K562 (cell line): ENCODE measurements at regions not wholly inside any gene's neighbourhood (a gene's known extent, or its start where the extent isn't known, plus 50 kb on each side); places are given as distances from the start of the nearest gene placed in this dataset.
A peak's percentile ranks its signal among the peaks of the same experiment; 100 is the strongest.

ENCODE experiments used
- ATAC-seq: fragments of 200-7000 bp; cut with Tn5 transposase; 3 replicates; pipeline ENCODE4 v1.9.1; 2020; ENCODE audit warnings: moderate library complexity
- BruUV-seq: library from RNA; stranded (reverse); fragments of 400-500 nt; replicated peaks from 2 replicates; lab custom pipeline; 2021; lab: Mats Ljungman, UMichigan
- CTCF ChIA-PET: fragments of 300-600 bp; formaldehyde crosslinking; extraction: SDS; loops from one replicate; lab custom pipeline; 2021; ENCODE audit warnings: low intra/inter-chr PET ratio; lab: Yijun Ruan, JAX
- POLR2A ChIA-PET: fragments of 300-600, 350-650 bp; sonication (Branson Sonifier 250); formaldehyde crosslinking; extraction: SDS; loops from one replicate; lab custom pipeline; 2021; ENCODE audit warnings: antibody characterized with exemption, inconsistent platforms; lab: Yijun Ruan, JAX
- DNase-seq, 4 experiments: peaks; one replicate each; pipeline versions ENCODE4 v3.0.0 to v3.0.0-alpha.2; 2011 to 2018; ENCODE audit warnings: low spot score in 3 of 4, mixed read lengths in 3 of 4; ENCODE audit errors: extremely low read depth in 1 of 4
- FAIRE-seq: peaks from 2 replicates; lab custom pipeline; 2011; peaks lifted over from hg19 to GRCh38; lab: Jason Lieb, UNC
- H2AFZ ChIP-seq: 2 replicates; pipeline ENCODE4 v1.6.0; 2011; ENCODE audit warnings: low read depth, low read length, control low read depth, inconsistent platforms
- H3K27ac ChIP-seq: fragments of 200-600 bp; 3 replicates; pipeline ENCODE4 v1.8.0; 2011; ENCODE audit warnings: low read depth, mild to moderate bottlenecking, control low read depth, inconsistent platforms, low read length, moderate library complexity, mixed read lengths; ENCODE audit errors: extremely low read depth
- H3K27me3 ChIP-seq, 2 experiments: fragments of 300-600 bp in 1 of 2; 2 replicates in 1 of 2; 3 replicates in 1 of 2; pipeline versions ENCODE4 v1.6.0 to v1.8.0; 2011; ENCODE audit warnings: inconsistent platforms in 2 of 2, low read length in 2 of 2, mild to moderate bottlenecking in 1 of 2, mixed read lengths in 1 of 2, moderate library complexity in 1 of 2; ENCODE audit not compliant: control insufficient read depth in 2 of 2, insufficient read depth in 2 of 2
- H3K36me3 ChIP-seq: fragments of 300-600 bp; 3 replicates; pipeline ENCODE4 v1.8.0; 2011; ENCODE audit warnings: mild to moderate bottlenecking, low read length, inconsistent platforms; ENCODE audit not compliant: control insufficient read depth, insufficient read depth
- H3K4me1 ChIP-seq, 2 experiments: fragments of 200-600 bp in 1 of 2; replicated peaks in 1 of 2; 2 replicates in 1 of 2; 3 replicates in 1 of 2; pipeline versions ENCODE4 v1.5.1 to v1.8.0; 2011; ENCODE audit warnings: inconsistent platforms in 2 of 2, low read length in 2 of 2, mild to moderate bottlenecking in 1 of 2, mixed read lengths in 1 of 2, moderate library complexity in 1 of 2; ENCODE audit not compliant: control insufficient read depth in 2 of 2, insufficient read depth in 2 of 2
- H3K4me2 ChIP-seq: 2 replicates; pipeline ENCODE4 v1.6.1; 2011; ENCODE audit warnings: low read length, control low read depth, inconsistent platforms, mixed read lengths; ENCODE audit not compliant: insufficient read depth
- H3K4me3 ChIP-seq: fragments of 200-600 bp; sonication (generic), shearing (Covaris generic); 2 replicates; pipeline ENCODE4 v1.5.1; 2016; ENCODE audit warnings: control low read depth, inconsistent platforms
- H3K79me2 ChIP-seq: fragments of 200-600 bp; 3 replicates; pipeline ENCODE4 v1.8.0; 2011; ENCODE audit warnings: low read length, inconsistent platforms; ENCODE audit not compliant: control insufficient read depth, insufficient read depth
- H3K9ac ChIP-seq, 2 experiments: 2 replicates each; pipeline versions ENCODE4 v1.6.0 to v1.6.1; 2011; ENCODE audit warnings: low read depth in 2 of 2, low read length in 2 of 2, control low read depth in 1 of 2, inconsistent platforms in 1 of 2, mild to moderate bottlenecking in 1 of 2, mixed read lengths in 1 of 2; ENCODE audit not compliant: insufficient read depth in 1 of 2
- H3K9me1 ChIP-seq: one replicate; pipeline ENCODE4 v1.6.0; 2011; ENCODE audit warnings: inconsistent platforms, mild to moderate bottlenecking, low read length, moderate library complexity; ENCODE audit not compliant: control insufficient read depth, insufficient read depth
- H3K9me3 ChIP-seq: replicated peaks from 2 replicates; pipeline ENCODE4 v1.5.1; 2011; ENCODE audit warnings: low read depth, low read length, inconsistent platforms; ENCODE audit not compliant: control insufficient read depth, insufficient read depth
- H4K20me1 ChIP-seq: replicated peaks from 2 replicates; pipeline ENCODE4 v1.6.1; 2011; ENCODE audit warnings: low read length, inconsistent platforms, mixed read lengths; ENCODE audit not compliant: control insufficient read depth, insufficient read depth
- BCL6 ChIP-seq: fragments of 250-450 bp; sonication (Bioruptor Pico); IDR thresholded peaks from 2 replicates; pipeline ENCODE4 v1.4.0; 2020
- CEBPB ChIP-seq: fragments of 450-650 bp; IDR thresholded peaks from 2 replicates; pipeline ENCODE4 v1.6.1; 2016; ENCODE audit warnings: missing genetic modification characterization, missing compliant biosample characterization
- KDM2B ChIP-seq: fragments of 250-450 bp; sonication (Bioruptor Pico); IDR thresholded peaks from 2 replicates; pipeline ENCODE4 v1.8.0; 2021; ENCODE audit warnings: mild to moderate bottlenecking, moderate library complexity
- NUFIP1 ChIP-seq: fragments of 450-650 bp; IDR thresholded peaks from 2 replicates; pipeline ENCODE4 v1.6.1; 2018; ENCODE audit not compliant: partially characterized antibody
- PCBP1 ChIP-seq: fragments of 200-400 bp; formaldehyde crosslinking; IDR thresholded peaks from 2 replicates; pipeline ENCODE4 v1.6.1; 2018; ENCODE audit warnings: mild to moderate bottlenecking, low read depth, low read length; ENCODE audit not compliant: poor library complexity, severe bottlenecking
- POU5F1 ChIP-seq: fragments of 150-350 bp; IDR thresholded peaks from 2 replicates; pipeline ENCODE4 v1.6.1; 2014; ENCODE audit warnings: borderline replicate concordance, low read length, low read depth, mild to moderate bottlenecking; ENCODE audit not compliant: partially characterized antibody
- TAF7 ChIP-seq: fragments of 450-650 bp; IDR thresholded peaks from 2 replicates; pipeline ENCODE4 v1.6.1; 2016; ENCODE audit warnings: missing genetic modification characterization, missing compliant biosample characterization
- TCFL5 ChIP-seq: fragments of 250-450 bp; sonication (Bioruptor Pico); conservative IDR thresholded peaks from 2 replicates; pipeline ENCODE4 v1.6.1; 2021; ENCODE audit warnings: mild to moderate bottlenecking, moderate library complexity, matching md5 sums
- ZC3H11A ChIP-seq: IDR thresholded peaks from 2 replicates; pipeline ENCODE4 v1.6.1; 2012; ENCODE audit warnings: low read depth, low read length, improper control_type of control experiment
- ZNF347 ChIP-seq: fragments of 450-650 bp; formaldehyde crosslinking; IDR thresholded peaks from 2 replicates; pipeline ENCODE4 v1.4.0; 2020; ENCODE audit warnings: low read depth, mild to moderate bottlenecking, moderate library complexity
- ZNF445 ChIP-seq: fragments of 250-450 bp; sonication (Bioruptor Pico); IDR thresholded peaks from 2 replicates; pipeline ENCODE4 v1.4.0; 2020; ENCODE audit warnings: low read depth, mild to moderate bottlenecking, moderate library complexity
- WGBS: fragments of 100-300 bp; shearing (Covaris generic); methylation state at CpG from one replicate; pipeline ENCODE4 v1.1.6; 2016; ENCODE audit warnings: low coverage, mixed read lengths; ENCODE audit not compliant: insufficient coverage; ENCODE audit errors: missing lambda C conversion rate; 5-methylcytosine and 5-hydroxymethylcytosine counted together
- in situ Hi-C: fragments of 300-500 bp; cut with MboI; formaldehyde crosslinking; loops from 4 replicates; pipeline ENCODE4 v1.15.0; 2018; ENCODE audit warnings: inconsistent platforms, mixed read lengths
- intact Hi-C: fragments of 100-400 bp; cut with micrococcal nuclease; formaldehyde crosslinking; loops from 2 replicates; pipeline ENCODE4 v1.14.2; 2022
- TF ChIP-seq, protein P1 (sequence below): fragments of 200-800 bp; sonication (Bioruptor generic); IDR thresholded peaks from 2 replicates; pipeline ENCODE4 v1.6.1; 2017; ENCODE audit warnings: missing genetic modification characterization, missing compliant biosample characterization
- TF ChIP-seq, protein P2 (sequence below): fragments of 450-650 bp; conservative IDR thresholded peaks from 2 replicates; pipeline ENCODE4 v1.6.1; 2016; ENCODE audit warnings: missing genetic modification characterization, low read depth, mild to moderate bottlenecking, missing compliant biosample characterization, moderate library complexity
- TF ChIP-seq, protein P3 (sequence below): fragments of 250-450 bp; sonication (Bioruptor Pico); IDR thresholded peaks from 2 replicates; pipeline ENCODE4 v1.5.0; 2020; ENCODE audit warnings: mild to moderate bottlenecking, borderline replicate concordance
- TF ChIP-seq, protein P4 (sequence below): fragments of 250-450 bp; sonication (Bioruptor Pico); IDR thresholded peaks from 2 replicates; pipeline ENCODE4 v1.5.0; 2021

DNA sequence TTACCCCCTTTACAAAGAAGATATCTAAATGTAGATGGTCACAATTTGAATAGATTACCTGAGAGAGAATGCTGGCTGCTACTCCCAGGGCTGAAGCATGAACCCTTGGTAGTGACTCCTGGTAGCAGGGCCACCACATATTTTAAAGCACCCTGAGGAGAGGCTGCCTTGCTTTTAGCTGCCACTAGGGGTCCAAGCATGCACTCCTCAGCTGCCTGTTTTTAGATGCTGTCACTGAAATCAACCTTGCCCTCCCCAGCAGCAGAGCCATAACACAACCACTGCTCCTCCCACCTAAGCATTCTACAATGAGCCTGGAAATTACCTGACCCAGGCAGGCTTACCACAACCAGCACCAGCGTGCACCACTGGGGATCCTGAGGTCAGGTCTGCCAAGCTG, 850.9 kb downstream of the FAM133A start:
- H4K20me1 ChIP-seq = no peaks in the 10 kb centered on the region
- no peaks in the 10 kb centered on the region for H3K36me3 ChIP-seq
- H3K27me3 ChIP-seq = no peaks in the 10 kb centered on the region
- BruUV-seq = no TSS peak
- H3K27ac ChIP-seq = no peak overlapping the region
- DNase-seq (peak; percentile 0 to 5 (median 3)), ATAC-seq (no peak), FAIRE-seq (no peak)
- no peaks in the 10 kb centered on the region for H3K9me1 ChIP-seq
- in situ Hi-C loops = no loop called here
- no peaks in the 10 kb centered on the region for H3K79me2 ChIP-seq
- ChIA-PET POLR2A (no interaction called here), CTCF (no interaction called here)
- no peak overlapping the region for H3K9ac ChIP-seq
- WGBS = no CpG with 5 or more reads among the region's 1 CpG
- no peaks in the 10 kb centered on the region for H3K4me1 ChIP-seq
- H3K4me3 ChIP-seq = no peak overlapping the region
- no peak overlapping the region for H3K4me2 ChIP-seq
- no peak overlapping the region for H2AFZ ChIP-seq
- H3K9me3 ChIP-seq = no peaks in the 10 kb centered on the region
- intact Hi-C loops = no loop called here
- TF ChIP-seq, protein P1, sequence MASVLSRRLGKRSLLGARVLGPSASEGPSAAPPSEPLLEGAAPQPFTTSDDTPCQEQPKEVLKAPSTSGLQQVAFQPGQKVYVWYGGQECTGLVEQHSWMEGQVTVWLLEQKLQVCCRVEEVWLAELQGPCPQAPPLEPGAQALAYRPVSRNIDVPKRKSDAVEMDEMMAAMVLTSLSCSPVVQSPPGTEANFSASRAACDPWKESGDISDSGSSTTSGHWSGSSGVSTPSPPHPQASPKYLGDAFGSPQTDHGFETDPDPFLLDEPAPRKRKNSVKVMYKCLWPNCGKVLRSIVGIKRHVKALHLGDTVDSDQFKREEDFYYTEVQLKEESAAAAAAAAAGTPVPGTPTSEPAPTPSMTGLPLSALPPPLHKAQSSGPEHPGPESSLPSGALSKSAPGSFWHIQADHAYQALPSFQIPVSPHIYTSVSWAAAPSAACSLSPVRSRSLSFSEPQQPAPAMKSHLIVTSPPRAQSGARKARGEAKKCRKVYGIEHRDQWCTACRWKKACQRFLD (CRISPR knock-in tag) = no peak
- TF ChIP-seq ZNF347 = no peak
- TF ChIP-seq TCFL5 (CRISPR knock-in tag) = no peak
- TF ChIP-seq ZC3H11A = no peak
- no peak for TF ChIP-seq POU5F1
- TF ChIP-seq TAF7 = no peak
- TF ChIP-seq, protein P2, sequence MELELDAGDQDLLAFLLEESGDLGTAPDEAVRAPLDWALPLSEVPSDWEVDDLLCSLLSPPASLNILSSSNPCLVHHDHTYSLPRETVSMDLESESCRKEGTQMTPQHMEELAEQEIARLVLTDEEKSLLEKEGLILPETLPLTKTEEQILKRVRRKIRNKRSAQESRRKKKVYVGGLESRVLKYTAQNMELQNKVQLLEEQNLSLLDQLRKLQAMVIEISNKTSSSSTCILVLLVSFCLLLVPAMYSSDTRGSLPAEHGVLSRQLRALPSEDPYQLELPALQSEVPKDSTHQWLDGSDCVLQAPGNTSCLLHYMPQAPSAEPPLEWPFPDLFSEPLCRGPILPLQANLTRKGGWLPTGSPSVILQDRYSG = no peak
- TF ChIP-seq BCL6 (CRISPR knock-in tag) = no peak
- TF ChIP-seq, protein P3, sequence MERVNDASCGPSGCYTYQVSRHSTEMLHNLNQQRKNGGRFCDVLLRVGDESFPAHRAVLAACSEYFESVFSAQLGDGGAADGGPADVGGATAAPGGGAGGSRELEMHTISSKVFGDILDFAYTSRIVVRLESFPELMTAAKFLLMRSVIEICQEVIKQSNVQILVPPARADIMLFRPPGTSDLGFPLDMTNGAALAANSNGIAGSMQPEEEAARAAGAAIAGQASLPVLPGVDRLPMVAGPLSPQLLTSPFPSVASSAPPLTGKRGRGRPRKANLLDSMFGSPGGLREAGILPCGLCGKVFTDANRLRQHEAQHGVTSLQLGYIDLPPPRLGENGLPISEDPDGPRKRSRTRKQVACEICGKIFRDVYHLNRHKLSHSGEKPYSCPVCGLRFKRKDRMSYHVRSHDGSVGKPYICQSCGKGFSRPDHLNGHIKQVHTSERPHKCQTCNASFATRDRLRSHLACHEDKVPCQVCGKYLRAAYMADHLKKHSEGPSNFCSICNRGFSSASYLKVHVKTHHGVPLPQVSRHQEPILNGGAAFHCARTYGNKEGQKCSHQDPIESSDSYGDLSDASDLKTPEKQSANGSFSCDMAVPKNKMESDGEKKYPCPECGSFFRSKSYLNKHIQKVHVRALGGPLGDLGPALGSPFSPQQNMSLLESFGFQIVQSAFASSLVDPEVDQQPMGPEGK (CRISPR knock-in tag) = no peak
- TF ChIP-seq PCBP1 = no peak
- no peak for TF ChIP-seq KDM2B (CRISPR knock-in tag)
- no peak for TF ChIP-seq NUFIP1
- TF ChIP-seq, protein P4, sequence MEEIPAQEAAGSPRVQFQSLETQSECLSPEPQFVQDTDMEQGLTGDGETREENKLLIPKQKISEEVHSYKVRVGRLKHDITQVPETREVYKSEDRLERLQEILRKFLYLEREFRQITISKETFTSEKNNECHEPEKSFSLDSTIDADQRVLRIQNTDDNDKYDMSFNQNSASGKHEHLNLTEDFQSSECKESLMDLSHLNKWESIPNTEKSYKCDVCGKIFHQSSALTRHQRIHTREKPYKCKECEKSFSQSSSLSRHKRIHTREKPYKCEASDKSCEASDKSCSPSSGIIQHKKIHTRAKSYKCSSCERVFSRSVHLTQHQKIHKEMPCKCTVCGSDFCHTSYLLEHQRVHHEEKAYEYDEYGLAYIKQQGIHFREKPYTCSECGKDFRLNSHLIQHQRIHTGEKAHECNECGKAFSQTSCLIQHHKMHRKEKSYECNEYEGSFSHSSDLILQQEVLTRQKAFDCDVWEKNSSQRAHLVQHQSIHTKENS (CRISPR knock-in tag) = no peak
- no peak for TF ChIP-seq CEBPB (tag)
- TF ChIP-seq ZNF445 = no peak
- TF ChIP-seq, all 486 proteins: peak for 0
